HepG2 (cell line): ENCODE measurements at regions not wholly inside any gene's neighbourhood (a gene's known extent, or its start where the extent isn't known, plus 50 kb on each side); places are given as distances from the start of the nearest gene placed in this dataset.

Experiments used
- ATM ChIP-seq: fragments of 450-650 bp; IDR thresholded peaks from 2 replicates; pipeline ENCODE4 v1.7.1; 2017; ENCODE audit warnings: mild to moderate bottlenecking, borderline replicate concordance
- DPF2 ChIP-seq: sonication (generic); formaldehyde crosslinking; IDR thresholded peaks from 2 replicates; pipeline ENCODE4 v1.4.0; 2020; ENCODE audit warnings: mild to moderate bottlenecking, low read depth, missing genetic modification reagents, borderline replicate concordance
- FOXA3 ChIP-seq: IDR thresholded peaks from 2 replicates; pipeline ENCODE4 v1.6.1; 2016; ENCODE audit warnings: missing genetic modification reagents, missing compliant biosample characterization
- FOXJ3 ChIP-seq: sonication (generic); formaldehyde crosslinking; IDR thresholded peaks from 2 replicates; pipeline ENCODE4 v1.4.0; 2020; ENCODE audit warnings: missing genetic modification reagents, mild to moderate bottlenecking, borderline replicate concordance
- FOXP4 ChIP-seq: sonication (generic); formaldehyde crosslinking; IDR thresholded peaks from 2 replicates; pipeline ENCODE4 v1.4.0; 2020; ENCODE audit warnings: missing genetic modification reagents
- GABPB1 ChIP-seq: IDR thresholded peaks from 2 replicates; pipeline ENCODE4 v1.6.1; 2016; ENCODE audit warnings: mild to moderate bottlenecking, missing genetic modification reagents, moderate library complexity, missing compliant biosample characterization
- MIXL1 ChIP-seq: IDR thresholded peaks from 2 replicates; pipeline ENCODE4 v1.6.1; 2016
- NFIB ChIP-seq: sonication (generic); formaldehyde crosslinking; IDR thresholded peaks from 2 replicates; pipeline ENCODE4 v1.9.0; 2021; ENCODE audit warnings: missing genetic modification reagents, mild to moderate bottlenecking, borderline replicate concordance
- REPIN1 ChIP-seq: sonication (generic); formaldehyde crosslinking; IDR thresholded peaks from 2 replicates; pipeline ENCODE4 v1.8.0; 2022; ENCODE audit warnings: missing genetic modification reagents, low read depth, mild to moderate bottlenecking, borderline replicate concordance
- RFX1 ChIP-seq: fragments of 450-650 bp; IDR thresholded peaks from 2 replicates; pipeline ENCODE4 v1.6.1; 2017
- SRSF4 ChIP-seq: fragments of 200-400 bp; formaldehyde crosslinking; IDR thresholded peaks from one replicate; pipeline ENCODE4 v1.6.1; 2018; ENCODE audit warnings: mild to moderate bottlenecking, low read depth, low read length, moderate library complexity; ENCODE audit not compliant: poor library complexity, severe bottlenecking
- TAF15 ChIP-seq: fragments of 200-400 bp; formaldehyde crosslinking; IDR thresholded peaks from one replicate; pipeline ENCODE4 v1.6.1; 2018; ENCODE audit warnings: mild to moderate bottlenecking, low read depth, low read length; ENCODE audit not compliant: poor library complexity, severe bottlenecking
- TBX2 ChIP-seq: sonication (generic); formaldehyde crosslinking; IDR thresholded peaks from 2 replicates; pipeline ENCODE4 v1.5.0; 2020; ENCODE audit warnings: missing genetic modification reagents, mild to moderate bottlenecking, borderline replicate concordance
- TCF7 ChIP-seq: sonication (generic); IDR thresholded peaks from 2 replicates; pipeline ENCODE4 v1.6.1; 2016; ENCODE audit warnings: antibody characterized with exemption, low read depth
- ZBTB33 ChIP-seq: sonication (generic); formaldehyde crosslinking; IDR thresholded peaks from 2 replicates; pipeline ENCODE4 v1.4.0; 2020; ENCODE audit warnings: missing genetic modification reagents
- ZNF281 ChIP-seq: sonication (generic); formaldehyde crosslinking; IDR thresholded peaks from 2 replicates; pipeline ENCODE4 v1.4.0; 2020; ENCODE audit warnings: missing genetic modification reagents, borderline replicate concordance
- ZNF282 ChIP-seq: fragments of 450-650 bp; IDR thresholded peaks from 2 replicates; pipeline ENCODE4 v1.6.1; 2018; ENCODE audit not compliant: partially characterized antibody
- ZNF329 ChIP-seq: sonication (generic); formaldehyde crosslinking; IDR thresholded peaks from 2 replicates; pipeline ENCODE4 v1.9.0; 2021; ENCODE audit warnings: low read depth, mild to moderate bottlenecking, missing genetic modification reagents
- ZNF362 ChIP-seq: sonication (generic); formaldehyde crosslinking; IDR thresholded peaks from 2 replicates; pipeline ENCODE4 v1.4.0; 2020; ENCODE audit warnings: missing genetic modification reagents, mild to moderate bottlenecking, borderline replicate concordance
- ZNF891 ChIP-seq: sonication (generic); formaldehyde crosslinking; IDR thresholded peaks from 2 replicates; pipeline ENCODE4 v1.5.0; 2020; ENCODE audit warnings: mild to moderate bottlenecking, missing genetic modification reagents

GRCh38 chr10:78937800-78938694 lies 130.7 kb upstream of the ZMIZ1 start (continued):
- TF ChIP-seq ZNF282: no peak
- TF ChIP-seq ATM: no peak
- peak; percentile 33; the same call in 1 of the 2 replicates for TF ChIP-seq TBX2 (CRISPR knock-in tag)
- peak; percentile 24; the same call in 1 of the 2 replicates for TF ChIP-seq GABPB1
- no peak for TF ChIP-seq NFIB (CRISPR knock-in tag)
- peak; percentile 65 for TF ChIP-seq ZNF281 (CRISPR knock-in tag)
- no peak for TF ChIP-seq SRSF4
- TF ChIP-seq TCF7: no peak
- TF ChIP-seq FOXJ3 (CRISPR knock-in tag): 0 out of 2 replicates have a peak, but pooled peaks have one; percentile 34
- TF ChIP-seq DPF2 (CRISPR knock-in tag): no peak
- TF ChIP-seq ZNF362: no peak
- peak; percentile 83 for TF ChIP-seq FOXP4 (CRISPR knock-in tag)
- TF ChIP-seq ZBTB33 (CRISPR knock-in tag): no peak
- TF ChIP-seq ZNF891 (CRISPR knock-in tag): no peak
- TF ChIP-seq FOXA3 (CRISPR knock-in tag): peak; percentile 90
- TF ChIP-seq TAF15: no peak
- no peak for TF ChIP-seq REPIN1 (CRISPR knock-in tag)
- TF ChIP-seq MIXL1 (CRISPR knock-in tag): no peak
- TF ChIP-seq RFX1: no peak
- no peak for TF ChIP-seq ZNF329 (CRISPR knock-in tag)
